ENCODE measurements at regions not wholly inside any gene's neighbourhood (a gene's known extent, or its start where the extent isn't known, plus 50 kb on each side); places are given as distances from the start of the nearest gene placed in this dataset.
"Not testable (repeated sequence)": the region's sequence is repeated elsewhere in the genome, so short reads cannot be mapped to it uniquely, and the experiment has no call there.

- DNase-seq: no peak
- in situ Hi-C loops (cut with HindIII; ENCODE audit: low pct_ligation_motif_present, low pct_unique_long_range_greater_than_20kb, low sequenced_read_pairs): no loop called here
These were observed 2209.9 kb downstream of the PCDH7 start for GRCh38 chr4:32929796-32930699.

GRCh38 chr4:32930700-32931099 is 2210.5 kb downstream of the PCDH7 start:
- in situ Hi-C loops (cut with HindIII; ENCODE audit: low pct_ligation_motif_present, low pct_unique_long_range_greater_than_20kb, low sequenced_read_pairs): no loop called here

GRCh38 chr4:32931475-32931874 is 2211.3 kb downstream of the PCDH7 start:
- no peak for DNase-seq
- in situ Hi-C loops (cut with HindIII; ENCODE audit: low pct_ligation_motif_present, low pct_unique_long_range_greater_than_20kb, low sequenced_read_pairs): no loop called here

More at GRCh38 chr4:32930700-32931099, 2210.5 kb downstream of the PCDH7 start:
- DNase-seq: no peak

GRCh38 chr4:32932156-32932555 is 2212.0 kb downstream of the PCDH7 start:
- in situ Hi-C loops (cut with HindIII; ENCODE audit: low pct_ligation_motif_present, low pct_unique_long_range_greater_than_20kb, low sequenced_read_pairs): no loop called here
- DNase-seq: no peak

- DNase-seq; in situ Hi-C loops (cut with HindIII; ENCODE audit: low pct_ligation_motif_present, low pct_unique_long_range_greater_than_20kb, low sequenced_read_pairs): not testable (repeated sequence)
These were observed 2219.1 kb downstream of the PCDH7 start for GRCh38 chr4:32939222-32939621.

GRCh38 chr4:32950866-32951265 is 2230.7 kb downstream of the PCDH7 start:
- no peak for DNase-seq
- in situ Hi-C loops (cut with HindIII; ENCODE audit: low pct_ligation_motif_present, low pct_unique_long_range_greater_than_20kb, low sequenced_read_pairs): no loop called here

GRCh38 chr4:32958586-32958985 is 2238.4 kb downstream of the PCDH7 start:
- in situ Hi-C loops (cut with HindIII; ENCODE audit: low pct_ligation_motif_present, low pct_unique_long_range_greater_than_20kb, low sequenced_read_pairs): no loop called here
- no peak for DNase-seq

GRCh38 chr4:32962100-32962499 is 2241.9 kb downstream of the PCDH7 start:
- in situ Hi-C loops (cut with HindIII; ENCODE audit: low pct_ligation_motif_present, low pct_unique_long_range_greater_than_20kb, low sequenced_read_pairs): no loop called here

GRCh38 chr4:32985256-32985655 is 2265.1 kb downstream of the PCDH7 start:
- peak; percentile 5 for DNase-seq
- in situ Hi-C loops (cut with HindIII; ENCODE audit: low pct_ligation_motif_present, low pct_unique_long_range_greater_than_20kb, low sequenced_read_pairs): no loop called here

More at GRCh38 chr4:32962100-32962499, 2241.9 kb downstream of the PCDH7 start:
- DNase-seq: no peak

- in situ Hi-C loops (cut with HindIII; ENCODE audit: low pct_ligation_motif_present, low pct_unique_long_range_greater_than_20kb, low sequenced_read_pairs): no loop called here
- no peak for DNase-seq
These were observed 2266.1 kb downstream of the PCDH7 start for GRCh38 chr4:32986236-32986635.

GRCh38 chr4:32987111-32987510 is 2266.9 kb downstream of the PCDH7 start:
- DNase-seq: no peak
- in situ Hi-C loops (cut with HindIII; ENCODE audit: low pct_ligation_motif_present, low pct_unique_long_range_greater_than_20kb, low sequenced_read_pairs): no loop called here

- no peak for DNase-seq
- in situ Hi-C loops (cut with HindIII; ENCODE audit: low pct_ligation_motif_present, low pct_unique_long_range_greater_than_20kb, low sequenced_read_pairs): no loop called here
These were observed 2268.1 kb downstream of the PCDH7 start for GRCh38 chr4:32988165-32988811.

- in situ Hi-C loops (cut with HindIII; ENCODE audit: low pct_ligation_motif_present, low pct_unique_long_range_greater_than_20kb, low sequenced_read_pairs): no loop called here
- DNase-seq: no peak
These were observed 2271.5 kb downstream of the PCDH7 start for GRCh38 chr4:32991663-32992062.

GRCh38 chr4:32994981-32995881 is 2275.1 kb downstream of the PCDH7 start:
- no peak for DNase-seq
- in situ Hi-C loops (cut with HindIII; ENCODE audit: low pct_ligation_motif_present, low pct_unique_long_range_greater_than_20kb, low sequenced_read_pairs): no loop called here

- in situ Hi-C loops (cut with HindIII; ENCODE audit: low pct_ligation_motif_present, low pct_unique_long_range_greater_than_20kb, low sequenced_read_pairs): no loop called here
- no peak for DNase-seq
These were observed 2293.1 kb downstream of the PCDH7 start for GRCh38 chr4:33013282-33013681.

- DNase-seq: no peak
- in situ Hi-C loops (cut with HindIII; ENCODE audit: low pct_ligation_motif_present, low pct_unique_long_range_greater_than_20kb, low sequenced_read_pairs): no loop called here
These were observed 2305.1 kb downstream of the PCDH7 start for GRCh38 chr4:33025236-33025635.

GRCh38 chr4:33029976-33030375 is 2309.8 kb downstream of the PCDH7 start:
- DNase-seq: no peak
- in situ Hi-C loops (cut with HindIII; ENCODE audit: low pct_ligation_motif_present, low pct_unique_long_range_greater_than_20kb, low sequenced_read_pairs): no loop called here

- no peak for DNase-seq
- in situ Hi-C loops (cut with HindIII; ENCODE audit: low pct_ligation_motif_present, low pct_unique_long_range_greater_than_20kb, low sequenced_read_pairs): no loop called here
These were observed 2311.2 kb downstream of the PCDH7 start for GRCh38 chr4:33031328-33031727.

GRCh38 chr4:33037464-33037863 is 2317.3 kb downstream of the PCDH7 start:
- DNase-seq: no peak
- in situ Hi-C loops (cut with HindIII; ENCODE audit: low pct_ligation_motif_present, low pct_unique_long_range_greater_than_20kb, low sequenced_read_pairs): no loop called here
